22Rv1 (cell line): ENCODE measurements at regions not wholly inside any gene's neighbourhood (a gene's known extent, or its start where the extent isn't known, plus 50 kb on each side); places are given as distances from the start of the nearest gene placed in this dataset.

Source experiments
- ZFX ChIP-seq: fragments of 450-650 bp; IDR thresholded peaks from 2 replicates; pipeline ENCODE4 v1.6.1; 2017; ENCODE audit warnings: antibody characterized with exemption, borderline replicate concordance
- TF ChIP-seq, protein P1 (sequence below): fragments of 450-650 bp; IDR thresholded peaks from 2 replicates; pipeline ENCODE4 v1.5.1; 2017; ENCODE audit warnings: mild to moderate bottlenecking

DNA sequence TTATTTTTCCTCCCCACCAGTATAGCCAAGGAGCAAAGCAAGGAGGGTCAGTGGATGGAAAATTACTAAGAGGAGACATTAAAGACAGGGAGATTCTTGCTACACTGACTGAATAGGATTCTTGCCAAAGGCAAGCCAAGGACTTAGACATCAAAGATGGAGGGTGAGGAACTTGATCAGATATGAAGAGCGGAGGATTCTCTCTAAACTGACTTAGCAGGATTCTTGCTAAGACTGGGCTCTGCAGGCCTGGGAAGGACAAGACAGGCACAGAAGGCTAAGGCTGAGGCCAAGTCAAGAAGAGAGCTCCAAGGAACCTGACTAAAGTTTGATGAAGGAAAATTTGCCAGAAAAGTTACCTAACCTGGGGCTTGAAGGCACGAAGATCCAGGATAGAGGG is 143.9 kb upstream of the RMP24 start:
- TF ChIP-seq, protein P1, sequence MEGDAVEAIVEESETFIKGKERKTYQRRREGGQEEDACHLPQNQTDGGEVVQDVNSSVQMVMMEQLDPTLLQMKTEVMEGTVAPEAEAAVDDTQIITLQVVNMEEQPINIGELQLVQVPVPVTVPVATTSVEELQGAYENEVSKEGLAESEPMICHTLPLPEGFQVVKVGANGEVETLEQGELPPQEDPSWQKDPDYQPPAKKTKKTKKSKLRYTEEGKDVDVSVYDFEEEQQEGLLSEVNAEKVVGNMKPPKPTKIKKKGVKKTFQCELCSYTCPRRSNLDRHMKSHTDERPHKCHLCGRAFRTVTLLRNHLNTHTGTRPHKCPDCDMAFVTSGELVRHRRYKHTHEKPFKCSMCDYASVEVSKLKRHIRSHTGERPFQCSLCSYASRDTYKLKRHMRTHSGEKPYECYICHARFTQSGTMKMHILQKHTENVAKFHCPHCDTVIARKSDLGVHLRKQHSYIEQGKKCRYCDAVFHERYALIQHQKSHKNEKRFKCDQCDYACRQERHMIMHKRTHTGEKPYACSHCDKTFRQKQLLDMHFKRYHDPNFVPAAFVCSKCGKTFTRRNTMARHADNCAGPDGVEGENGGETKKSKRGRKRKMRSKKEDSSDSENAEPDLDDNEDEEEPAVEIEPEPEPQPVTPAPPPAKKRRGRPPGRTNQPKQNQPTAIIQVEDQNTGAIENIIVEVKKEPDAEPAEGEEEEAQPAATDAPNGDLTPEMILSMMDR: no peak
- no peak for TF ChIP-seq ZFX
